LNCaP clone FGC (cell line): ENCODE measurements at regions not wholly inside any gene's neighbourhood (a gene's known extent, or its start where the extent isn't known, plus 50 kb on each side); places are given as distances from the start of the nearest gene placed in this dataset.

Source experiments
- DNase-seq: peaks from one replicate; pipeline ENCODE4 v3.0.0-alpha.2; 2011; ENCODE audit warnings: low read depth
- H3K4me3 ChIP-seq: 2 replicates; pipeline ENCODE4 v1.5.1; 2011; ENCODE audit warnings: mild to moderate bottlenecking, low read depth, low read length, control low read depth
- TF ChIP-seq, protein P1 (sequence below): IDR thresholded peaks from 2 replicates; pipeline ENCODE4 v1.5.1; 2012; ENCODE audit warnings: mild to moderate bottlenecking; ENCODE audit not compliant: control insufficient read depth, insufficient read depth; ENCODE audit errors: extremely low read depth

DNA sequence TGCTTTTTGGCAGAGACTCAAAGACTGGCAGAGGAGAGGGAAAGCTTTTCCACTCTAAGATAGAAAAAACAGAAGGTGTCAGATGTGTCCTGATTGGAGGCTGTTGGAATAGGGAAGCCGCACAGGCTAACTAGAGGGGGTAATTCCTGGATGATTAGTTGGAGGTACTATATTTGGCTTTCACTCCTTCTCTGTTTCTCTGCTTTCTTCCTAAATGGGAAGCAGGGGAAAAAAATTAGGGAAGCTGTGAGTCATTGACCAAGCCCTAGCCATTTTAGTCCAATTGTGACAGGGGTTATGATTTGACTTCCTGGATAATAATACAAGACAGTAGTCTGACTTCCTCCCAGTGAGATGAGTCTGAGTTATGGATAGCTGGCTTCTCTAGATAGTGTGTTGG lies 475.2 kb upstream of the CELF2 start:
- TF ChIP-seq, protein P1, sequence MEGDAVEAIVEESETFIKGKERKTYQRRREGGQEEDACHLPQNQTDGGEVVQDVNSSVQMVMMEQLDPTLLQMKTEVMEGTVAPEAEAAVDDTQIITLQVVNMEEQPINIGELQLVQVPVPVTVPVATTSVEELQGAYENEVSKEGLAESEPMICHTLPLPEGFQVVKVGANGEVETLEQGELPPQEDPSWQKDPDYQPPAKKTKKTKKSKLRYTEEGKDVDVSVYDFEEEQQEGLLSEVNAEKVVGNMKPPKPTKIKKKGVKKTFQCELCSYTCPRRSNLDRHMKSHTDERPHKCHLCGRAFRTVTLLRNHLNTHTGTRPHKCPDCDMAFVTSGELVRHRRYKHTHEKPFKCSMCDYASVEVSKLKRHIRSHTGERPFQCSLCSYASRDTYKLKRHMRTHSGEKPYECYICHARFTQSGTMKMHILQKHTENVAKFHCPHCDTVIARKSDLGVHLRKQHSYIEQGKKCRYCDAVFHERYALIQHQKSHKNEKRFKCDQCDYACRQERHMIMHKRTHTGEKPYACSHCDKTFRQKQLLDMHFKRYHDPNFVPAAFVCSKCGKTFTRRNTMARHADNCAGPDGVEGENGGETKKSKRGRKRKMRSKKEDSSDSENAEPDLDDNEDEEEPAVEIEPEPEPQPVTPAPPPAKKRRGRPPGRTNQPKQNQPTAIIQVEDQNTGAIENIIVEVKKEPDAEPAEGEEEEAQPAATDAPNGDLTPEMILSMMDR = no peak
- no peak overlapping the region for H3K4me3 ChIP-seq
- DNase-seq = no peak

DNA sequence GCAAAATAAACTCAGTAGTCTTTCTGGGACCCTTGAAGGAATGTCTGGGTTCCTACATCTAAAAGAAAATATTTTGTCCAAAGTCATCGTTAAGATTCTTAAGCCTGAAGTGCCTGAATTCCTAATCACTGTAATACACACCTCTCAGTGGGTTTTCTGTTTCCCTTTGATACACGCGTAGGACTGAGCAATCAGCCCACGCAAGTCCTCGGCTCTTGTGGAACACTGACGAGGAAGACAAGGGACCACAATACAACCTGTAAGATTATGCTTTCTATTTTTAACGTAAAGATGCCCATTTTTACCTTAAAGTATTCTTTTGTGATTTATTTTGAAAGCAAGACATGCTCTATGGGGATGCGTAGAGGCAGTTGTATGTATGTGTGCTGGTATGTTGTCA lies 472.8 kb upstream of the CELF2 start:
- H3K4me3 ChIP-seq = no peak overlapping the region
- DNase-seq = no peak
- TF ChIP-seq, protein P1 = no peak

DNA sequence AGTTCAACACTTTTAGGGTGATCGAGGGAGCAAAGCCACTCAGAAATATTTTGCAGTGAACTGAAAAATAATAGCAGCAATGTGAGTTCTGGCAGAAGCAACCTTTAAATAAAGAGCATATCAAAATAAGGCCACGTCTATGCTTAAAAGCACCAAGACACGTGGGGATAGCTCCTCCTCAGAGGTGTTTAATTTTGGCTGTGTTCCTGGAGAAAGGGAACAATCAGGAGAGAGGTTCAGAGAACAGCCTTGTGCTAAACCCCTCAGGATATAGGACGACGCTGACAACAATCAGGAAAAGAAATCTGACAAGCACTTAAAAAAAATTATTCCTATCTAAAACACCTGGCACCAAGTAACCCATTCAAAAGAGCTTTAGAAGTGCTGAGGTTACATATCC lies 471.9 kb upstream of the CELF2 start:
- no peak overlapping the region for H3K4me3 ChIP-seq
- no peak for DNase-seq
- TF ChIP-seq, protein P1 = no peak

DNA sequence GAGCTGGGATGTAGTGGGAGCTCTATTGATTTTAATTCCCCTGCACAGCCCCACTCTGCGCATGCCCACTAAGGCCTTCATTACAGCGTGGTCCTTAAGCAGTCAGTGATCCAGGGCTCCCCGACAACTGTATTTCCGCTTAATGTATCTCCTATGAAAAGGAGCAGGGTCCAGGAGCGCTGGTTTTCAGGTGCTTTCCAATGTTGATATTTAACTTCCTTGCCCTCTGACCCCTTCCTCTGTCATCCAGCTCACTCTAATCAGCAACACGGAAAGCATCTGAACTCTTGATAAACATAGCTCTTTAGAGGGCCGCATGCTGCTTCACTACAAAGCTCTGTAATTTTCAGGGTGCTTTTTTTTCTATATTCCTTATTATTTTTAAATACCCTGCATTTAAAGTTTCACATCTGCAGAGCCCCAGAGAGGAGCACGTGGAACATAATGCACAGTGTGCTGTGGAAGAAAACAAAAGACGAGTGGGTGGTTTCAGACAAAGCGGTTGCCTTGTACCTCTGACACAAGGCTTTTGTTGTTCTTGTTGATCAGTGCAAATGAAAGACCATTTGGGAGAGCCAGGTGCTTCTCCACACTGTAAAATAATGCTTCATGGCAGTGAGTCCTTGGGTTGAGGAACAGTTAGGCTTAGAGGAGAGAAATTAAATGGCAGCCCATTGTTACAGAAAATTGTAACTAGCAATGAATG lies 465.9 kb upstream of the CELF2 start:
- TF ChIP-seq, protein P1 = no peak
- DNase-seq = no peak
- H3K4me3 ChIP-seq = no peak overlapping the region

DNA sequence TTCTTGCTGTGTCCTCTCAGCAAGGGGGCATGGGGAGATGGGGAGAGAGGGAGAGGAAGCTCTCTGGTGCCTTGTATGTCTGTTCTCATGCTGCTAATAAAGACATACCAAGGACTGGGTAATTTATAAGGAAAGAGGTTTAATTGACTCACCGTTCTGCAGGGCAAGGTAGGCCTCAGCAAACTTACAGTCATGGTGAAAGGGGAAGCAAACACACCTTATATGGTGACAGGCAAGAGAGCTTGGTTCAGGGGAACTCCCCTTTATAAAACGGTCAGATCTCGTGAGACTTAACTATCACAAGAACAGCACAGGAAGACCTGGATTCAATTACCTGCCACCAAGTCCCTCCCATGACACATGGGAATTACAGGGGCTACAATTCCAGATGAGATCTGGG lies 464.7 kb upstream of the CELF2 start:
- TF ChIP-seq, protein P1 = no peak
- H3K4me3 ChIP-seq = no peak overlapping the region
- DNase-seq = no peak

DNA sequence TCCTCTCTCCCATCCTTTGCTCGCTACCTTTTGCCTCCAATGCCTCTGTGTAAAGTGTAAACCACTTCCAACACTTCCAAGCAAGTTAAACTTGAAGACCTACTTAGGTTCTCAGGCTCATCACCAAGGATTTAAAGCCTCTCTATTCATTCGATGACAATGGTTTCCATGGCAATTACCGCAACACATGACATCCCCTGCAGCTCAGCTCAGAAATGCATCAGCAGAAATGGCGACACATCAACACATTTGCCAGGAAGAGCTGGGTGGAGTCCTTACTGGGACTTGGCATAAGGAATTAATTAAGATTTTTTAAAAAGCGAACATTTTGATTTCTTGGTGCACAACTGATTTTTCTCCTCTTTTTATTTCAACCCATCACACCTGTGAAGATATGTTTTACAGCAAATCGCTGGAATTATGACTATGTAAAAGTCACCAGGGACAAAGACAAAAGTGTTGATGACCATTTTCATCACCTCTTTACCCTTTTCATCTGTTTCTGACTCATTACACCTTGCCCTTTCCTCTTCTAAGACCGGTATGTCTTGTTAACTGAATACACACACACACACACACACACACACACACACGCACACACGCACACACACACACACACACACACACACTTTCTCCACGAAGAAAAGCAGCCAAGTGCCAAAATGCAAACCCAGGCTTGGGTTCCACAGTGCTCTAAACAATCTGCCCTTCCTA lies 453.4 kb upstream of the CELF2 start:
- no peak for DNase-seq
- no peak overlapping the region for H3K4me3 ChIP-seq
- TF ChIP-seq, protein P1 = no peak
